NCI-H1436 (cell line): ENCODE measurements at regions not wholly inside any gene's neighbourhood (a gene's known extent, or its start where the extent isn't known, plus 50 kb on each side); places are given as distances from the start of the nearest gene placed in this dataset.

Experiments
- DNase-seq: peaks from one replicate; lab custom pipeline; 2025; lab: John Stamatoyannopoulos, UW

- peak; percentile 79 for DNase-seq
These were observed 215.7 kb upstream of the CIBAR2 start for GRCh38 chr16:85327731-85328675.

- peak; percentile 62 for DNase-seq
These were observed 216.4 kb upstream of the CIBAR2 start for GRCh38 chr16:85328676-85329058.

GRCh38 chr16:85329059-85329812, 217.0 kb upstream of the CIBAR2 start:
- peak; percentile 83 for DNase-seq

GRCh38 chr16:85330006-85330693, 217.9 kb upstream of the CIBAR2 start:
- no peak for DNase-seq

GRCh38 chr16:85330694-85331188, 218.5 kb upstream of the CIBAR2 start:
- DNase-seq = peak; percentile 53

GRCh38 chr16:85331688-85332087, 219.4 kb upstream of the CIBAR2 start:
- no peak for DNase-seq

GRCh38 chr16:85332175-85332574, 219.9 kb upstream of the CIBAR2 start:
- DNase-seq = no peak

- DNase-seq = no peak
These were observed 221.1 kb upstream of the CIBAR2 start for GRCh38 chr16:85333337-85333736.

- DNase-seq = no peak
These were observed 221.7 kb upstream of the CIBAR2 start for GRCh38 chr16:85333744-85334640.

GRCh38 chr16:85334718-85335583, 222.7 kb upstream of the CIBAR2 start:
- DNase-seq = no peak

- peak; percentile 43 for DNase-seq
These were observed 223.6 kb upstream of the CIBAR2 start for GRCh38 chr16:85335584-85336491.

GRCh38 chr16:85337910-85338637, 225.8 kb upstream of the CIBAR2 start:
- no peak for DNase-seq

GRCh38 chr16:85338638-85338982, 226.3 kb upstream of the CIBAR2 start:
- DNase-seq = no peak

GRCh38 chr16:85338989-85339685, 226.9 kb upstream of the CIBAR2 start:
- DNase-seq = no peak

- DNase-seq = no peak
These were observed 229.9 kb upstream of the CIBAR2 start for GRCh38 chr16:85341972-85342695.

GRCh38 chr16:85344502-85345128, 232.3 kb upstream of the CIBAR2 start:
- DNase-seq = no peak

- DNase-seq = no peak
These were observed 232.9 kb upstream of the CIBAR2 start for GRCh38 chr16:85345129-85345639.
